ENCODE measurements at regions not wholly inside any gene's neighbourhood (a gene's known extent, or its start where the extent isn't known, plus 50 kb on each side); places are given as distances from the start of the nearest gene placed in this dataset.

- TF ChIP-seq, protein P1, sequence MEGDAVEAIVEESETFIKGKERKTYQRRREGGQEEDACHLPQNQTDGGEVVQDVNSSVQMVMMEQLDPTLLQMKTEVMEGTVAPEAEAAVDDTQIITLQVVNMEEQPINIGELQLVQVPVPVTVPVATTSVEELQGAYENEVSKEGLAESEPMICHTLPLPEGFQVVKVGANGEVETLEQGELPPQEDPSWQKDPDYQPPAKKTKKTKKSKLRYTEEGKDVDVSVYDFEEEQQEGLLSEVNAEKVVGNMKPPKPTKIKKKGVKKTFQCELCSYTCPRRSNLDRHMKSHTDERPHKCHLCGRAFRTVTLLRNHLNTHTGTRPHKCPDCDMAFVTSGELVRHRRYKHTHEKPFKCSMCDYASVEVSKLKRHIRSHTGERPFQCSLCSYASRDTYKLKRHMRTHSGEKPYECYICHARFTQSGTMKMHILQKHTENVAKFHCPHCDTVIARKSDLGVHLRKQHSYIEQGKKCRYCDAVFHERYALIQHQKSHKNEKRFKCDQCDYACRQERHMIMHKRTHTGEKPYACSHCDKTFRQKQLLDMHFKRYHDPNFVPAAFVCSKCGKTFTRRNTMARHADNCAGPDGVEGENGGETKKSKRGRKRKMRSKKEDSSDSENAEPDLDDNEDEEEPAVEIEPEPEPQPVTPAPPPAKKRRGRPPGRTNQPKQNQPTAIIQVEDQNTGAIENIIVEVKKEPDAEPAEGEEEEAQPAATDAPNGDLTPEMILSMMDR (IDR thresholded peaks at IDR 0.05; ENCODE audit: low read depth, low read length) = no peak
- DNase-seq (ENCODE audit: low read depth, low spot score) = peak; percentile 33
- H3K4me3 ChIP-seq (ENCODE audit: low read depth, low read length) = peak overlapping the region; percentile 46
- in situ Hi-C loops (cut with HindIII; ENCODE audit: low sequenced_read_pairs) = no loop called here
These were observed 209.8 kb upstream of the NUDT4 start for GRCh38 chr12:93167841-93168492.

DNA sequence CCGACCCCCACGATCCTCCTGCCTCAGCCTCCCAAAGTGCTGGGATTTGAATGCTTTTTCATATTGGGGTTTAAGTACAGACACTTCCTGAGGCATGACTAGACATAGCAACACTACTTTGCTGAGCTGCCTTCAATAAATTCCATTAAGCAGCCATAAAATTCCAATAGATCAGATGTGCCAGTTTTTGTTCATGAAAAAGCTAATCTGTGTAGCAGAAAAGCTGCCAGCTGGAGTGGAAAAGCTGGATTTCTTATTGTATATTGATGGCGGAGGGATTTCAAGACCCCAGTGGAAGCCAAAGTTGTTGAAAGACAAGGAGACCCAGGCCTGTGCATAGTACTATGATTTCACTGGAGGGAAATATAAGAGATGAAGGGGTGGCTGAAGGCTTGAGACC is 209.0 kb upstream of the NUDT4 start:
- in situ Hi-C loops (cut with HindIII; ENCODE audit: low sequenced_read_pairs) = no loop called here
- DNase-seq (ENCODE audit: low read depth, low spot score) = no peak
- TF ChIP-seq, protein P1 (IDR thresholded peaks at IDR 0.05; ENCODE audit: low read depth, low read length) = no peak

DNA sequence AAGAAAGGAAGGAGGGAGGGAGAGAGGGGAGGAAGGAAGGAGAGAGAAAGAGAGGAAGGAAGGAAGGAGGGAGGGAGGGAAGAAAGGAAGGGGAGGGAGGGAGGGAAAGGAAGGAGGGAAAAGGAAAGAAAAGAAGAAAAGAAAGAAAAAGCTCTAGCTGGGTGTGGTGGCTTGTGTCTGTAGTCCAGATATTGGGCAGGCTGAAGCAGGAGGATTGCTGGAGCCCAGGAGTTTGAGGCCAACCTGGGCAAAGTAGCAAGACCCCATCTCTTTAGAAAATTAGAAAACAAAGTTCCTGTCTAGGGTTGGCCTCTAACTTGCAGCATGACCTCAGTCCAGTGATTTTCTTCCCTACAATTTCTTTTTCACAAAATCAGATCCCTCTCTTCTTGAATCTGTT is 208.2 kb upstream of the NUDT4 start:
- in situ Hi-C loops (cut with HindIII; ENCODE audit: low sequenced_read_pairs) = no loop called here
- TF ChIP-seq, protein P1 (IDR thresholded peaks at IDR 0.05; ENCODE audit: low read depth, low read length) = no peak
- no peak for DNase-seq (ENCODE audit: low read depth, low spot score)
- H3K4me3 ChIP-seq (ENCODE audit: low read depth, low read length) = no peak overlapping the region

More for the DNA sequence above, 209.0 kb upstream of the NUDT4 start:
- H3K4me3 ChIP-seq (ENCODE audit: low read depth, low read length) = no peak overlapping the region

DNA sequence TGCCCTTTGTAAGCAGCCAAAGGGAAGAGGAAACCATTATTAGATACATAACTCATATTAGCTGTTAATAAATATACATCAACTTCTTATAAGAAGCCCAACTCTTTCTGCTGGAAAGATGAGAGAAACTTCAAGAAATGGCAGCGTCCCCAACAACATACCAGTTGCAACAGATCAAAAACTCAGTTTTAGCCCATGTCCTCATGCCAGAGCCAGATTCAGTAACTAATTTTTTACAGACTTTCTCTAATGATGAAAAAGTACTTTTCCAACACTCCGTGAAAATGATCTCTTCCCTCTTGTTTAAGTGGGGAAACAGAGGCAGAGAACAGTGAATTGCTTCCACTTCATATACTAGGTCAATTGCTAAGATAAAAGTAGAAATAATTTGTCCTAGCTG is 206.8 kb upstream of the NUDT4 start:
- H3K4me3 ChIP-seq (ENCODE audit: low read depth, low read length) = no peak overlapping the region
- TF ChIP-seq, protein P1 (IDR thresholded peaks at IDR 0.05; ENCODE audit: low read depth, low read length) = no peak
- no peak for DNase-seq (ENCODE audit: low read depth, low spot score)
- in situ Hi-C loops (cut with HindIII; ENCODE audit: low sequenced_read_pairs) = no loop called here

DNA sequence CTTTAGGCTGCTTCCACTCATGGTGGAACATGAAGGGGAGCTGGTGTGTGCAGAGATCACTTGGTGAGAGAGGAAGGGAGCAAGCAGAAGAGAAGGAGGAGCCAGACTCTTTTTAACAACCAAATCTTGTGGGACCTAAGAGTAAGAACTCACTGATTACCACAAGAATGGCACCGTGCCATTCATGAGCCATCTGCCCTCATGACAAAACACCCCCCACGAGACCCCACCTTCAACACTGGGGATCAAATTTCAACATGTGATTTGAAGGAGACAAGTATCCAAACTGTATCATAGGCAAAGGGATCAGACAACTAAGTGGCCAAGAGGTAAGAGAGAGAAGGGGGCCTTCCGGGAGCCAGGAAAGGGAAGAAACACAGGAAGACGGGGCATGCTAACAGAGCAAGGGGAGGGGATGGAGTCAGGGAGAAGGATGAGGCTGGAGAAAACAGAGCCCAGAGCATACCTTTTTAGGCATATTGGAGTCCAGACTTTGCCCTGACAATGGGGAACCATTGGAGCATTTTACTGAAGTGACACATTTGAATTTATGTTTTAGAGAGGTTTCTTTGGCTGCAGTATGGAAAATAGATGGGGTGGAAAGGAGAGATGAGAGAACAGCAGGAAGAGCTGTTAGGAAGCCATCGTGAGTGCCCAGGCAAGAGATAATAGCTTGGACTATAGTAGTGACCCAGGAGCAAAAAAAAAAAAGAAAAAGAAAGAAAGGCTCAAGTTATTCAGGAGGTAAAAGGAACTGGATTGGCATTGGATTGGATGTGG is 204.4 kb upstream of the NUDT4 start:
- DNase-seq (ENCODE audit: low read depth, low spot score) = peak; percentile 42
- no peak overlapping the region for H3K4me3 ChIP-seq (ENCODE audit: low read depth, low read length)
- TF ChIP-seq, protein P1 (IDR thresholded peaks at IDR 0.05; ENCODE audit: low read depth, low read length) = no peak
- in situ Hi-C loops (cut with HindIII; ENCODE audit: low sequenced_read_pairs) = no loop called here

GRCh38 chr12:93174048-93174447 is 203.7 kb upstream of the NUDT4 start:
- DNase-seq (ENCODE audit: low read depth, low spot score) = peak; percentile 73
- in situ Hi-C loops (cut with HindIII; ENCODE audit: low sequenced_read_pairs) = no loop called here
- H3K4me3 ChIP-seq (ENCODE audit: low read depth, low read length) = no peak overlapping the region
- TF ChIP-seq, protein P1 (IDR thresholded peaks at IDR 0.05; ENCODE audit: low read depth, low read length) = no peak
